Type B pancreatic cell (in vitro differentiated cells): ENCODE measurements at regions not wholly inside any gene's neighbourhood (a gene's known extent, or its start where the extent isn't known, plus 50 kb on each side); places are given as distances from the start of the nearest gene placed in this dataset.
"Not testable (repeated sequence)": the region's sequence is repeated elsewhere in the genome, so short reads cannot be mapped to it uniquely, and the experiment has no call there.

ENCODE experiments used
- DNase-seq: peaks from one replicate; pipeline ENCODE4 v3.0.0; 2021; ENCODE audit warnings: mixed read lengths; ENCODE audit not compliant: unreplicated experiment; ENCODE audit errors: extremely low spot score
- H3K27ac Mint-ChIP-seq: 2 replicates; pipeline ENCODE4 v1.8.0; 2021; ENCODE audit warnings: mild to moderate bottlenecking, mixed read lengths
- H3K27me3 Mint-ChIP-seq: 2 replicates; pipeline ENCODE4 v1.8.0; 2021; ENCODE audit warnings: mixed read lengths
- H3K36me3 Mint-ChIP-seq: 2 replicates; pipeline ENCODE4 v1.8.0; 2021; ENCODE audit warnings: mixed read lengths
- H3K4me1 Mint-ChIP-seq: one replicate; pipeline ENCODE4 v1.8.0; 2021; ENCODE audit warnings: mixed read lengths; ENCODE audit not compliant: unreplicated experiment
- H3K4me3 Mint-ChIP-seq: 2 replicates; pipeline ENCODE4 v1.8.0; 2021; ENCODE audit warnings: mild to moderate bottlenecking, mixed read lengths
- H3K9me3 Mint-ChIP-seq: 2 replicates; pipeline ENCODE4 v1.8.0; 2021; ENCODE audit warnings: mixed read lengths
- TF ChIP-seq, protein P1 (sequence below): fragments of 200-600 bp; sonication (generic); conservative IDR thresholded peaks from 2 replicates; pipeline ENCODE4 v1.5.0; 2021; ENCODE audit warnings: antibody characterized with exemption, mild to moderate bottlenecking

DNA sequence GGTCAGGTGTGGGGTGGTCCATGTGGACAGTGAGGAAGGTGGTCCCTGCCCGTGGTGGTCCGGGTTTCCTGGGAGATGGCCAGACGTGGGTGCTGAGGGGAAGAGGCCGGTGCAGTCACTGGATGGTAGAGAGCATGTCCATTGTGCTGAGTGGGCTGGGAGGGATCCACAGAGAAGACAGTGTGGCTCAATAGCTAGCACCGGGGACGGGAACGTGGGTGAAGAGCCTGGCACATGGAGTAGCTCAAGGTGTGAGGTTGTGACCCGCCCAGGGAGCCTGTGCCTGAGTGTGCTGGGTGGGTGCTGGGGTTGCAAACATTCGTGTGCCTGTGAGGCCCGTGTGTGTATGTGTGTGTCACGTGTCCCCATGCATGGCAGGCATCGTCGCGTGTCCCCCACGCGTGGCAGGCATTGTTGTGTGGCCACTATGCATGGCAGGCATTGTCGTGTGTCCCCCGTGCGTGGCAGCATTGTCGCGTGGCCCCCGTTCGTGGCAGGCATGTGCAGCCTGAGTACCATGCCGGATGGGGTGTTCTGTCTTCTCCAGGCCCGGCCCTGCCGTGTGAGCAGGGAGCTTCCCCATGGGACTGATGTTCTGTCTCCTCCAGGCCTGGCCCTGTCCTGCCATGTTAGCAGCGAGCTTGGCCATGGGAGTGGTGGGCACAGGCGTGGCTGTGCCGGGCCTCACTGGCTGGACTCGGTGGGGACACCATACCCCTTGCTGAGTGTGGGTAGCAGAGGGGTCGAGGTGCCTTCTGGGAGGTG lies 205.0 kb downstream of the TMEM121 start:
- not testable (repeated sequence) for H3K4me3 Mint-ChIP-seq, H3K4me1 Mint-ChIP-seq, H3K9me3 Mint-ChIP-seq, H3K27me3 Mint-ChIP-seq, H3K36me3 Mint-ChIP-seq, H3K27ac Mint-ChIP-seq
- DNase-seq, result peak; percentile 51

DNA sequence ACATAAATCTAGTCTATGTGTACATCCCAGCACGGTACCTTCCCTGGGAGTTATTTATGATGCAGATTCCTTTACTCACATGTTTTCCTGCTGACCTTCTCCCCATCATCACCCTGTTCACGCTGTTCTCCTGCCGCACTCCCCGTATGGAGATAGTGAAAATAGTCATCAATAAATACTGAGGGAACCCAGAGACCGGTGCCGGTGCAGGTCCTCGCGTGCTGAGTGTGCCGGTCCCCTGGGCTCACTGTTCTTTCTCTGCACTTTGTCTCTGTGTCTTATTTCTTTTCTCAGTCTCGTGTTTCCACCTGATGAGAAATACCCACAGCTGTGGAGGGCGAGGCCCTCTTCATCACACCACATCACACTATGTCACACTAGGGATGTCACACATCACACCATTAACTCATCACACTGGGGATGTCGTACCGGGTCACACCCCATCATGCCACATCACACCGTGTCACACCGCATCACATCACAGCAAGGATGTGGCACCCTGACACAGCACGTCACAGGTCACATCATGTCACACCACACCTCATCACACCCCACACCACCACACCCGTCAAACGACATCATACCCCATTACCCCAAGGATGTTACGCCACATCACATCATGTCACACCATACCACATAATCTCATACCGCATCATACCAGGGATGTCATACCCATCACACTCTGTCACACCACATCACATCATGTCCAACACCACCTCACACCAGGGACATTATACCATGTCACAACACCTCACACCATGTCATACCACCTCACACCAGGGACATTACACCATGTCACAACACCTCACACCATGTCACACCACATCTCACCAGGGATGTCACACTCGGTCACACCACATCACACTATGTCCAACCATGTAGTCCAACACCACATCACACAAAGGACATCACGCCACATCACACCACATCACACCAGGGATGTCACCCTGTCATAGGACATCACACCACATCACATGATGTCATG lies 207.0 kb downstream of the TMEM121 start:
- H3K4me3 Mint-ChIP-seq, result no peak overlapping the region

DNA sequence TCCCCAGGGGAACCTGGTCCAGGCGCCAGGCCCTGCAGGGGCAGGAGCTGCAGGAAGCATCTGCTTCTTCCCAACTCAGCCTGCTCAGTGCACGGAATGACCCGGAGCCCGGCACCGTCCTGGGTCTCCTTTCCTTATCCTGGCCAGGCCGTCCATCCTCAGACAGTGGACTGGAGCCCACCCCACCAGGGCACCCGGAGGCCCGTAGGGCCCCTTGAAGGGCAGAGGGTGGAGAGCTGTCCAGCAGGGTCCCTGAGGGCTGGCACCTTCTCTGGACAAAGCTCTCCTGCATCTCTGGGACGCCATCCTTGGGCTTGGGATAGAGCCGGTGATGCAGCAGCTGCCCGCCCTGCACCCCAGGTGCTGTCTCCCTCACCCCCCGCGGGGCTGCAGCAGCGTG lies 207.9 kb downstream of the TMEM121 start:
- not testable (repeated sequence) for H3K4me3 Mint-ChIP-seq, H3K27me3 Mint-ChIP-seq, H3K36me3 Mint-ChIP-seq, DNase-seq, H3K27ac Mint-ChIP-seq, H3K4me1 Mint-ChIP-seq, H3K9me3 Mint-ChIP-seq

More for the DNA sequence above, 207.0 kb downstream of the TMEM121 start:
- Mint-ChIP-seq H3K27me3 (no peaks in the 10 kb centered on the region), H3K9me3 (peaks cover 5% of the 10 kb centered on the region), H3K27ac (no peak overlapping the region), H3K4me1 (no peaks in the 10 kb centered on the region), H3K36me3 (peaks cover 5% of the 10 kb centered on the region)
- no peak for DNase-seq
- TF ChIP-seq, protein P1, sequence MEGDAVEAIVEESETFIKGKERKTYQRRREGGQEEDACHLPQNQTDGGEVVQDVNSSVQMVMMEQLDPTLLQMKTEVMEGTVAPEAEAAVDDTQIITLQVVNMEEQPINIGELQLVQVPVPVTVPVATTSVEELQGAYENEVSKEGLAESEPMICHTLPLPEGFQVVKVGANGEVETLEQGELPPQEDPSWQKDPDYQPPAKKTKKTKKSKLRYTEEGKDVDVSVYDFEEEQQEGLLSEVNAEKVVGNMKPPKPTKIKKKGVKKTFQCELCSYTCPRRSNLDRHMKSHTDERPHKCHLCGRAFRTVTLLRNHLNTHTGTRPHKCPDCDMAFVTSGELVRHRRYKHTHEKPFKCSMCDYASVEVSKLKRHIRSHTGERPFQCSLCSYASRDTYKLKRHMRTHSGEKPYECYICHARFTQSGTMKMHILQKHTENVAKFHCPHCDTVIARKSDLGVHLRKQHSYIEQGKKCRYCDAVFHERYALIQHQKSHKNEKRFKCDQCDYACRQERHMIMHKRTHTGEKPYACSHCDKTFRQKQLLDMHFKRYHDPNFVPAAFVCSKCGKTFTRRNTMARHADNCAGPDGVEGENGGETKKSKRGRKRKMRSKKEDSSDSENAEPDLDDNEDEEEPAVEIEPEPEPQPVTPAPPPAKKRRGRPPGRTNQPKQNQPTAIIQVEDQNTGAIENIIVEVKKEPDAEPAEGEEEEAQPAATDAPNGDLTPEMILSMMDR, result no peak

DNA sequence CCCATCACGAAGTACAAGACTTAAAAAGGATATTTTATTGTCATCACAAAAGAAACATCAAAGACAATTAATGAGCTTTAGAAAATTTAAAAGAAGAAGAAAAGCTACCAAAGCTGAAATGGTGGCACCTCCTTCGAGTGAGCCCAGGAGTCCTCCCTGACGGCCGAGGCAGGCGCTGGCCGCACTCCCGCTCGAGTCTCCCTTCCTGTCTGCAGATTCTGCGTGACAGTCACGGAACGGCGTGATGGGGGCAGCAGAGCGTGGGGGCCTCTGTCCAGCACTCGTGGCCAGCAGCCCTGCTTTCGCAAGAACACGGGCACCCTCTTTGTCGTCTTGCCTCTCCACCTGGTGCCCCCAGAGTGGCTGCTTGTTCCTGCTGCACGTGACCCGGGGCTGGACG lies 209.9 kb downstream of the TMEM121 start:
- not testable (repeated sequence) for H3K27me3 Mint-ChIP-seq, H3K4me1 Mint-ChIP-seq, H3K4me3 Mint-ChIP-seq, H3K27ac Mint-ChIP-seq, H3K36me3 Mint-ChIP-seq, DNase-seq, H3K9me3 Mint-ChIP-seq

DNA sequence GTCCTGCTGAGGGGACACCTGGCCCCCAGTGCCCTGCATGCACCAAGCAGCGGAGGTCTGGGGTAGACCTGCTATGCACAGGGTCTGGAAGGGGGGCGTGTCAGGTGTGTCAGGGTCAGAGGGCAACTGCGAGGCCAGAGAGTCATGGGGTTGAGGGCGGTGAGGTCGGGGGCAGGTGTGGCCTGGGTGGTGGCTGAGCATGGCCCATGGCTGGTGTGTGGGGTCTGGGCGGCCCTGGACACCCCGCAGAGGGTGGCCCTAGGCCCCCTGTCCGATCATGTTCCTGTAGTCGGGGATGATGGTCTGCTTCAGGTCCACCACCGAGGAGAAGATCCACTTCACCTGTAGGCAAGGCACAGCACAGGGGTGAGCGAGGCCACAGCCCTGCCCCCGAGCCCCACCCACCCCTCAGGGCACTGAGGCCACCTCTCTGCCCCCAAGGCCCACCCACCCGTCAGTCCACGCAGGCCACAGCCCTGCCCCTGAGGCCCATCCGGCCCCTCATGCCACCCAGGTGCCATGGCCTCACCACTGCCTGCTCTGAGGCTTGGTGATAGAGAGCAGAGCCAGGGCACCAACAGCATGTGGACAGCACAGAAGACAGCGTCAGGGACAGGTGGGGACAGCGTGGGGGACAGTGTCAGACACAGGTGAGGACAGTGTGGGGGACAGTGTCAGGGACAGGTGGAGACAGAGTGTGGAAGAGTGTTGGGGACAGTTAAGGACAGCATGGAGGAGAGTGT lies 211.3 kb downstream of the TMEM121 start:
- Mint-ChIP-seq H3K9me3 (peaks cover 5% of the 10 kb centered on the region), H3K4me1 (no peaks in the 10 kb centered on the region), H3K36me3 (peaks cover 5% of the 10 kb centered on the region), H3K27ac (no peak overlapping the region), H3K4me3 (no peak overlapping the region), H3K27me3 (no peaks in the 10 kb centered on the region)
- TF ChIP-seq, protein P1, result no peak
- no peak for DNase-seq

DNA sequence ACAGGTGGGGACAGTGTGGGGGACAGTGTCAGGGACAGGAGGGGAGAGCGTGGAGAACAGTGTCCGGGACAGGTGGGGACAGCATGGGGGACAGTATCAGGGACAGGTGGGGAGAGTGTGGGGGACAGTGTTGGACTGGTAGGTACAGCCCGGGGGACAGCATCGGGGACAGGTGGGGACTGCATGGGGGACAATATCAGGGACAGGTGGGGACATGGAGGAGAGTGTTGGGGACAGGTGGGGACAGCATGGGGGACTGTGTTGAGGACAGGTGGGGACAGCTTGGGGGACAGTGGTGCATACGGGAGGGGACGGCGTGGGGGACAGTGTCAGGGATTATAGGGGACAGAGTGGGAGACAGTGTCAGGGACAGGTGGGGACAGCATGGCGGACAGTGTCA lies 212.3 kb downstream of the TMEM121 start:
- peaks cover 3% of the 10 kb centered on the region for H3K9me3 Mint-ChIP-seq
- no peak for DNase-seq
- H3K4me3 Mint-ChIP-seq, result no peak overlapping the region
- H3K36me3 Mint-ChIP-seq, result peaks cover 2% of the 10 kb centered on the region
- no peaks in the 10 kb centered on the region for H3K4me1 Mint-ChIP-seq
- TF ChIP-seq, protein P1, result no peak
- no peak overlapping the region for H3K27ac Mint-ChIP-seq
- H3K27me3 Mint-ChIP-seq, result no peaks in the 10 kb centered on the region
